K562 (cell line): ENCODE measurements at regions not wholly inside any gene's neighbourhood (a gene's known extent, or its start where the extent isn't known, plus 50 kb on each side); places are given as distances from the start of the nearest gene placed in this dataset.
A peak's percentile ranks its signal among the peaks of the same experiment; 100 is the strongest.

Experiments used
- ATAC-seq: fragments of 200-7000 bp; cut with Tn5 transposase; 3 replicates; pipeline ENCODE4 v1.9.1; 2020; ENCODE audit warnings: moderate library complexity
- BruUV-seq: library from RNA; stranded (reverse); fragments of 400-500 nt; replicated peaks from 2 replicates; lab custom pipeline; 2021; lab: Mats Ljungman, UMichigan
- CTCF ChIA-PET: fragments of 300-600 bp; formaldehyde crosslinking; extraction: SDS; loops from one replicate; lab custom pipeline; 2021; ENCODE audit warnings: low intra/inter-chr PET ratio; lab: Yijun Ruan, JAX
- POLR2A ChIA-PET: fragments of 300-600, 350-650 bp; sonication (Branson Sonifier 250); formaldehyde crosslinking; extraction: SDS; loops from one replicate; lab custom pipeline; 2021; ENCODE audit warnings: antibody characterized with exemption, inconsistent platforms; lab: Yijun Ruan, JAX
- DNase-seq, 4 experiments: peaks; one replicate each; pipeline versions ENCODE4 v3.0.0 to v3.0.0-alpha.2; 2011 to 2018; ENCODE audit warnings: low spot score in 3 of 4, mixed read lengths in 3 of 4; ENCODE audit errors: extremely low read depth in 1 of 4
- FAIRE-seq: peaks from 2 replicates; lab custom pipeline; 2011; peaks lifted over from hg19 to GRCh38; lab: Jason Lieb, UNC
- H2AFZ ChIP-seq: 2 replicates; pipeline ENCODE4 v1.6.0; 2011; ENCODE audit warnings: low read depth, low read length, control low read depth, inconsistent platforms
- H3K27ac ChIP-seq: fragments of 200-600 bp; 3 replicates; pipeline ENCODE4 v1.8.0; 2011; ENCODE audit warnings: low read depth, mild to moderate bottlenecking, control low read depth, inconsistent platforms, low read length, moderate library complexity, mixed read lengths; ENCODE audit errors: extremely low read depth
- H3K27me3 ChIP-seq, 2 experiments: fragments of 300-600 bp in 1 of 2; 2 replicates in 1 of 2; 3 replicates in 1 of 2; pipeline versions ENCODE4 v1.6.0 to v1.8.0; 2011; ENCODE audit warnings: inconsistent platforms in 2 of 2, low read length in 2 of 2, mild to moderate bottlenecking in 1 of 2, mixed read lengths in 1 of 2, moderate library complexity in 1 of 2; ENCODE audit not compliant: control insufficient read depth in 2 of 2, insufficient read depth in 2 of 2
- H3K36me3 ChIP-seq: fragments of 300-600 bp; 3 replicates; pipeline ENCODE4 v1.8.0; 2011; ENCODE audit warnings: mild to moderate bottlenecking, low read length, inconsistent platforms; ENCODE audit not compliant: control insufficient read depth, insufficient read depth
- H3K4me1 ChIP-seq, 2 experiments: fragments of 200-600 bp in 1 of 2; replicated peaks in 1 of 2; 2 replicates in 1 of 2; 3 replicates in 1 of 2; pipeline versions ENCODE4 v1.5.1 to v1.8.0; 2011; ENCODE audit warnings: inconsistent platforms in 2 of 2, low read length in 2 of 2, mild to moderate bottlenecking in 1 of 2, mixed read lengths in 1 of 2, moderate library complexity in 1 of 2; ENCODE audit not compliant: control insufficient read depth in 2 of 2, insufficient read depth in 2 of 2
- H3K4me2 ChIP-seq: 2 replicates; pipeline ENCODE4 v1.6.1; 2011; ENCODE audit warnings: low read length, control low read depth, inconsistent platforms, mixed read lengths; ENCODE audit not compliant: insufficient read depth
- H3K4me3 ChIP-seq: fragments of 200-600 bp; sonication (generic), shearing (Covaris generic); 2 replicates; pipeline ENCODE4 v1.5.1; 2016; ENCODE audit warnings: control low read depth, inconsistent platforms
- H3K79me2 ChIP-seq: fragments of 200-600 bp; 3 replicates; pipeline ENCODE4 v1.8.0; 2011; ENCODE audit warnings: low read length, inconsistent platforms; ENCODE audit not compliant: control insufficient read depth, insufficient read depth
- H3K9ac ChIP-seq, 2 experiments: 2 replicates each; pipeline versions ENCODE4 v1.6.0 to v1.6.1; 2011; ENCODE audit warnings: low read depth in 2 of 2, low read length in 2 of 2, control low read depth in 1 of 2, inconsistent platforms in 1 of 2, mild to moderate bottlenecking in 1 of 2, mixed read lengths in 1 of 2; ENCODE audit not compliant: insufficient read depth in 1 of 2
- H3K9me1 ChIP-seq: one replicate; pipeline ENCODE4 v1.6.0; 2011; ENCODE audit warnings: inconsistent platforms, mild to moderate bottlenecking, low read length, moderate library complexity; ENCODE audit not compliant: control insufficient read depth, insufficient read depth
- H3K9me3 ChIP-seq: replicated peaks from 2 replicates; pipeline ENCODE4 v1.5.1; 2011; ENCODE audit warnings: low read depth, low read length, inconsistent platforms; ENCODE audit not compliant: control insufficient read depth, insufficient read depth
- H4K20me1 ChIP-seq: replicated peaks from 2 replicates; pipeline ENCODE4 v1.6.1; 2011; ENCODE audit warnings: low read length, inconsistent platforms, mixed read lengths; ENCODE audit not compliant: control insufficient read depth, insufficient read depth
- ADNP ChIP-seq: fragments of 200-800 bp; sonication (Bioruptor generic); IDR thresholded peaks from 2 replicates; pipeline ENCODE4 v1.6.1; 2016; ENCODE audit warnings: missing genetic modification characterization, missing compliant biosample characterization
- BHLHE40 ChIP-seq: IDR thresholded peaks from 2 replicates; pipeline ENCODE4 v1.6.1; 2011; ENCODE audit warnings: low read length, improper control_type of control experiment
- CBX2 ChIP-seq: fragments of 200-600 bp; sonication (generic); IDR thresholded peaks from one replicate; pipeline ENCODE4 v1.6.1; 2012; ENCODE audit warnings: mild to moderate bottlenecking, low read length, inconsistent platforms; ENCODE audit not compliant: insufficient read depth, poor library complexity, severe bottlenecking
- CREB1 ChIP-seq, 2 experiments: sonication (generic) in 1 of 2; formaldehyde crosslinking in 1 of 2; IDR thresholded peaks; 2 replicates each; pipeline versions ENCODE4 v1.6.1 to v1.8.0; 2012 to 2022; ENCODE audit warnings: inconsistent platforms in 1 of 2, mild to moderate bottlenecking in 1 of 2, missing genetic modification reagents in 1 of 2, moderate library complexity in 1 of 2
- FOXJ3 ChIP-seq: sonication (generic); formaldehyde crosslinking; IDR thresholded peaks from 2 replicates; pipeline ENCODE4 v1.4.0; 2020; ENCODE audit warnings: mild to moderate bottlenecking, missing genetic modification reagents
- GABPB2 ChIP-seq: fragments of 250-450 bp; sonication (Bioruptor Pico); conservative IDR thresholded peaks from 2 replicates; pipeline ENCODE4 v1.5.1; 2021; ENCODE audit warnings: mild to moderate bottlenecking
- HNRNPL ChIP-seq: fragments of 200-400 bp; formaldehyde crosslinking; IDR thresholded peaks from 2 replicates; pipeline ENCODE4 v1.6.1; 2017; ENCODE audit warnings: low read depth, mild to moderate bottlenecking, low read length
- HSF4 ChIP-seq: fragments of 250-450 bp; sonication (Bioruptor Pico); IDR thresholded peaks from 2 replicates; pipeline ENCODE4 v2.1.2; 2022; ENCODE audit warnings: mild to moderate bottlenecking, moderate library complexity, borderline replicate concordance
- KAT2B ChIP-seq: IDR thresholded peaks from one replicate; pipeline ENCODE4 v1.6.1; 2012; ENCODE audit warnings: low read depth, mild to moderate bottlenecking, control low read depth, inconsistent platforms, low read length, moderate library complexity
- RBFOX2 ChIP-seq: fragments of 200-400 bp; formaldehyde crosslinking; IDR thresholded peaks from 2 replicates; pipeline ENCODE4 v1.6.1; 2017; ENCODE audit warnings: low read depth, mild to moderate bottlenecking, low read length, moderate library complexity
- RBM22 ChIP-seq: fragments of 200-400 bp; formaldehyde crosslinking; IDR thresholded peaks from 2 replicates; pipeline ENCODE4 v1.6.1; 2018; ENCODE audit warnings: low read length, low read depth; ENCODE audit not compliant: poor library complexity, severe bottlenecking
- SIRT6 ChIP-seq: IDR thresholded peaks from one replicate; pipeline ENCODE4 v1.6.1; 2012; ENCODE audit warnings: low read depth, mild to moderate bottlenecking, control low read depth, inconsistent platforms, low read length, moderate library complexity
- ZNF124 ChIP-seq: sonication (generic); formaldehyde crosslinking; IDR thresholded peaks from 2 replicates; pipeline ENCODE4 v1.8.1; 2022; ENCODE audit warnings: missing genetic modification reagents
- ZNF217 ChIP-seq: sonication (generic); formaldehyde crosslinking; IDR thresholded peaks from 2 replicates; pipeline ENCODE4 v1.8.0; 2022; ENCODE audit warnings: mild to moderate bottlenecking, missing genetic modification reagents
- WGBS: fragments of 100-300 bp; shearing (Covaris generic); methylation state at CpG from one replicate; pipeline ENCODE4 v1.1.6; 2016; ENCODE audit warnings: low coverage, mixed read lengths; ENCODE audit not compliant: insufficient coverage; ENCODE audit errors: missing lambda C conversion rate; 5-methylcytosine and 5-hydroxymethylcytosine counted together
- in situ Hi-C: fragments of 300-500 bp; cut with MboI; formaldehyde crosslinking; loops from 4 replicates; pipeline ENCODE4 v1.15.0; 2018; ENCODE audit warnings: inconsistent platforms, mixed read lengths
- intact Hi-C: fragments of 100-400 bp; cut with micrococcal nuclease; formaldehyde crosslinking; loops from 2 replicates; pipeline ENCODE4 v1.14.2; 2022
- TF ChIP-seq, protein P1 (sequence below), 2 experiments: fragments of 450-650 bp; formaldehyde crosslinking in 1 of 2; IDR thresholded peaks; 2 replicates each; pipeline versions ENCODE4 v1.4.0 to v1.6.1; 2014 to 2020; ENCODE audit warnings: mild to moderate bottlenecking in 2 of 2, borderline replicate concordance in 1 of 2, low read depth in 1 of 2
- TF ChIP-seq, protein P2 (sequence below): fragments of 250-450 bp; sonication (Bioruptor Pico); IDR thresholded peaks from 2 replicates; pipeline ENCODE4 v1.8.0; 2022; ENCODE audit warnings: moderate library complexity, mild to moderate bottlenecking, inconsistent platforms

DNA sequence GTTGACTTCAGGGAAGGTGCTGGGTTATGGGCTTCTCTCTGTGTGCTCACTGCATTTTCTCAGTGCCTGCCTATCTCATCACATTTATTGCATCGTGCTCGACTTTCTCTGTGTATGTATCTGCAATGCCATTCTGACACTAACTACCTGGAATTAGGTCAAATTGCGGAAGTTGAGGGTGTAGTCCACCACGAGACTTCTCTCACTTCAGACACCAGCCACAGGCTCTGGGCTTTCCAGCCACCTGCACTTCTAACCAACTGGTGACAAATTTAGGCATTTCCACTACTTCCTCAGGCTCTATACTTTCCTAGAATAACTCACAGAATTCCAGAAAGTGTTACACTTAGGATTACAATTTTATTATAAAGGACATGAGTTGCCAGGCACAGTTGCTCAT lies 188.6 kb upstream of the ZNF608 start:
- TF ChIP-seq FOXJ3 = no peak
- no peak for TF ChIP-seq GABPB2 (CRISPR knock-in tag)
- TF ChIP-seq, protein P1, sequence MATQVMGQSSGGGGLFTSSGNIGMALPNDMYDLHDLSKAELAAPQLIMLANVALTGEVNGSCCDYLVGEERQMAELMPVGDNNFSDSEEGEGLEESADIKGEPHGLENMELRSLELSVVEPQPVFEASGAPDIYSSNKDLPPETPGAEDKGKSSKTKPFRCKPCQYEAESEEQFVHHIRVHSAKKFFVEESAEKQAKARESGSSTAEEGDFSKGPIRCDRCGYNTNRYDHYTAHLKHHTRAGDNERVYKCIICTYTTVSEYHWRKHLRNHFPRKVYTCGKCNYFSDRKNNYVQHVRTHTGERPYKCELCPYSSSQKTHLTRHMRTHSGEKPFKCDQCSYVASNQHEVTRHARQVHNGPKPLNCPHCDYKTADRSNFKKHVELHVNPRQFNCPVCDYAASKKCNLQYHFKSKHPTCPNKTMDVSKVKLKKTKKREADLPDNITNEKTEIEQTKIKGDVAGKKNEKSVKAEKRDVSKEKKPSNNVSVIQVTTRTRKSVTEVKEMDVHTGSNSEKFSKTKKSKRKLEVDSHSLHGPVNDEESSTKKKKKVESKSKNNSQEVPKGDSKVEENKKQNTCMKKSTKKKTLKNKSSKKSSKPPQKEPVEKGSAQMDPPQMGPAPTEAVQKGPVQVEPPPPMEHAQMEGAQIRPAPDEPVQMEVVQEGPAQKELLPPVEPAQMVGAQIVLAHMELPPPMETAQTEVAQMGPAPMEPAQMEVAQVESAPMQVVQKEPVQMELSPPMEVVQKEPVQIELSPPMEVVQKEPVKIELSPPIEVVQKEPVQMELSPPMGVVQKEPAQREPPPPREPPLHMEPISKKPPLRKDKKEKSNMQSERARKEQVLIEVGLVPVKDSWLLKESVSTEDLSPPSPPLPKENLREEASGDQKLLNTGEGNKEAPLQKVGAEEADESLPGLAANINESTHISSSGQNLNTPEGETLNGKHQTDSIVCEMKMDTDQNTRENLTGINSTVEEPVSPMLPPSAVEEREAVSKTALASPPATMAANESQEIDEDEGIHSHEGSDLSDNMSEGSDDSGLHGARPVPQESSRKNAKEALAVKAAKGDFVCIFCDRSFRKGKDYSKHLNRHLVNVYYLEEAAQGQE (IDR thresholded peaks at IDR 0.05; ENCODE audit: borderline replicate concordance) = no peak
- TF ChIP-seq, protein P1 (CRISPR knock-in tag; IDR thresholded peaks at IDR 0.05; ENCODE audit: low read depth) = no peak
- TF ChIP-seq RBM22 = no peak
- no peak for TF ChIP-seq HNRNPL
- TF ChIP-seq ZNF217 (CRISPR knock-in tag) = no peak
- no peak for TF ChIP-seq BHLHE40
- TF ChIP-seq CREB1 (IDR thresholded peaks at IDR 0.05) = no peak
- no peak for TF ChIP-seq CREB1 (CRISPR knock-in tag; IDR thresholded peaks at IDR 0.05)
- TF ChIP-seq SIRT6 = no peak
- TF ChIP-seq ZNF124 (CRISPR knock-in tag) = no peak
- TF ChIP-seq HSF4 (CRISPR knock-in tag) = no peak
- TF ChIP-seq, protein P2, sequence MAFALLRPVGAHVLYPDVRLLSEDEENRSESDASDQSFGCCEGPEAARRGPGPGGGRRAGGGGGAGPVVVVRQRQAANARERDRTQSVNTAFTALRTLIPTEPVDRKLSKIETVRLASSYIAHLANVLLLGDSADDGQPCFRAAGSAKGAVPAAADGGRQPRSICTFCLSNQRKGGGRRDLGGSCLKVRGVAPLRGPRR (CRISPR knock-in tag) = no peak
- no peak for TF ChIP-seq CBX2
- no peak for TF ChIP-seq KAT2B
- TF ChIP-seq RBFOX2 = no peak
- no peak for TF ChIP-seq ADNP (tag)
- Histone ChIP-seq H3K9me1 (no peaks in the 10 kb centered on the region), H2AFZ (peak overlapping the region; percentile 25; the same call in 1 of the 2 replicates), H3K9ac (no peak overlapping the region), H3K27me3 (no peaks in the 10 kb centered on the region), H3K4me2 (no peak overlapping the region), H3K36me3 (no peaks in the 10 kb centered on the region), H4K20me1 (no peaks in the 10 kb centered on the region), H3K4me3 (no peak overlapping the region), H3K9me3 (no peaks in the 10 kb centered on the region), H3K4me1 (no peaks in the 10 kb centered on the region), H3K79me2 (no peaks in the 10 kb centered on the region), H3K27ac (no peak overlapping the region)
- no peak for ATAC-seq
- DNase-seq = peak in 1 of 4 experiments; percentile 7
- FAIRE-seq = no peak
- in situ Hi-C loops = no loop called here
- intact Hi-C loops = no loop called here
- no TSS peak for BruUV-seq
- ChIA-PET CTCF (no interaction called here), POLR2A (no interaction called here)
- 20% methylated on average over 4 of the region's 4 CpGs for WGBS
